ENCODE measurements at regions not wholly inside any gene's neighbourhood (a gene's known extent, or its start where the extent isn't known, plus 50 kb on each side); places are given as distances from the start of the nearest gene placed in this dataset.

DNA sequence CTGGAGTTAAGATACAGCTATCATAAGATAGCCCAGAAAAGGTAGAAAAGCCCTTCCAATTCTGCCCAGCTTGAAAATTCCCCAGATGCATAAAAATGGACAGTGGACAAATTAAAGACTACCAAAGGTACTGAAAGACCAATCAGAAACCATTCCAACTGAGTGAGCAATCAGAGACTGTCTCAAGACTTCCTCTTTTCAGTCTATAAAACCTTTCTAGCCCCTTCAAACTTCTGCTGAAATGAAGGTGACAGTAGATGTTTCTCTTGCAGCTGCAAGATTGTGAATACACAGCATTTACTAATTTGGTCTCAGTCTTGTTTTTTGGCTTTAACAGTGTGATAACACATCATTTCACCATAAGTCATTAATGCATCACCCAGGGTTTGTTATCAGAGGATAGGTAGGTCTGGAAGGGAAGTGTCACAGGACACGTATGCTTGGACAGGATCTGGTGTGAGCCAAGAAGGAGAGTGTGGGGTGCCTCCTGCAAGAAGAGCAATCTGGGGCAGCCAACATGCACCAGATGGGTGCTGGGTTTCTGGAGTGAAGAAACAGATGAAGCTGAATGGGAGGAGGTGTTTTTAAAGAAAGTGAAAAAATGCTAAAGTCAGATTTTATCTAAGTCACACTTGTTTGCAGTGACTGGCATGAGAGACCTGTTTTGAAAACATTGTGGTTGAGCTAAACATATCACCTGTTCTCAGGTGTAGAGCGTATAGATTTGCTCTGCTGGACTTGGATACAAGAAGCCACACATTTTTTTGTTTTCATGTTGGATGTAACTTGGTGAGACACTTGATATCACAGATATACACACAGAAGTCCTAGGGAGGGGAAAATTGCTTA, 75.3 kb upstream of the DDX18 start:
- TF ChIP-seq, protein P1, sequence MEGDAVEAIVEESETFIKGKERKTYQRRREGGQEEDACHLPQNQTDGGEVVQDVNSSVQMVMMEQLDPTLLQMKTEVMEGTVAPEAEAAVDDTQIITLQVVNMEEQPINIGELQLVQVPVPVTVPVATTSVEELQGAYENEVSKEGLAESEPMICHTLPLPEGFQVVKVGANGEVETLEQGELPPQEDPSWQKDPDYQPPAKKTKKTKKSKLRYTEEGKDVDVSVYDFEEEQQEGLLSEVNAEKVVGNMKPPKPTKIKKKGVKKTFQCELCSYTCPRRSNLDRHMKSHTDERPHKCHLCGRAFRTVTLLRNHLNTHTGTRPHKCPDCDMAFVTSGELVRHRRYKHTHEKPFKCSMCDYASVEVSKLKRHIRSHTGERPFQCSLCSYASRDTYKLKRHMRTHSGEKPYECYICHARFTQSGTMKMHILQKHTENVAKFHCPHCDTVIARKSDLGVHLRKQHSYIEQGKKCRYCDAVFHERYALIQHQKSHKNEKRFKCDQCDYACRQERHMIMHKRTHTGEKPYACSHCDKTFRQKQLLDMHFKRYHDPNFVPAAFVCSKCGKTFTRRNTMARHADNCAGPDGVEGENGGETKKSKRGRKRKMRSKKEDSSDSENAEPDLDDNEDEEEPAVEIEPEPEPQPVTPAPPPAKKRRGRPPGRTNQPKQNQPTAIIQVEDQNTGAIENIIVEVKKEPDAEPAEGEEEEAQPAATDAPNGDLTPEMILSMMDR (IDR thresholded peaks at IDR 0.05), result no peak
- no peaks in the 10 kb centered on the region for H3K27me3 Mint-ChIP-seq (ENCODE audit: unreplicated experiment)
- H3K27ac Mint-ChIP-seq (ENCODE audit: unreplicated experiment), result no peak overlapping the region
- H3K9me3 Mint-ChIP-seq (ENCODE audit: unreplicated experiment), result no peaks in the 10 kb centered on the region
- no peaks in the 10 kb centered on the region for H3K4me1 Mint-ChIP-seq (ENCODE audit: unreplicated experiment)
- H3K36me3 Mint-ChIP-seq (ENCODE audit: unreplicated experiment), result no peaks in the 10 kb centered on the region
- H3K4me3 Mint-ChIP-seq (ENCODE audit: unreplicated experiment), result no peak overlapping the region
- no peak for DNase-seq (ENCODE audit: extremely low spot score, unreplicated experiment)

DNA sequence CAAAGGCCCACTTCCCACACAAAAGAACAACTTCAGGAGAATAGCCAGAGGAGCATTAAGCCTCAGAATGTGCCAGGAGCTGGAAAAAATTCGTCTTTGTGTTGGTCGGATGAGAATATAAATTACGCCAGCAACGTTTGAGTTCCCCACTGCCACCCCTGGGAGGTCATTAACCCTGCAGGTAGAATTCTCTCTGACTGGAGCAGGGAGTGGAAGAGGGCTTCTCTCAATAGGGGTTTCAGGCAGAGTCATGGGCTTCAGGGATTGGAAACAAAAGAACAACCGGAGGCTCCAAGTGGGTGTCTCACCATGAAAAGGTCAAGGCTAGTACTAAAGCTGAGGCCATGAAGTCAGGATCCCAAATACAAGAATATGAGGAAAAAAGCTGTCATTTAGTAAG, 69.0 kb upstream of the DDX18 start:
- H3K27me3 Mint-ChIP-seq (ENCODE audit: unreplicated experiment), result no peaks in the 10 kb centered on the region
- H3K4me3 Mint-ChIP-seq (ENCODE audit: unreplicated experiment), result no peak overlapping the region
- H3K36me3 Mint-ChIP-seq (ENCODE audit: unreplicated experiment), result no peaks in the 10 kb centered on the region
- DNase-seq (ENCODE audit: extremely low spot score, unreplicated experiment), result no peak
- H3K27ac Mint-ChIP-seq (ENCODE audit: unreplicated experiment), result no peak overlapping the region
- H3K9me3 Mint-ChIP-seq (ENCODE audit: unreplicated experiment), result no peaks in the 10 kb centered on the region
- TF ChIP-seq, protein P1 (IDR thresholded peaks at IDR 0.05), result no peak
- H3K4me1 Mint-ChIP-seq (ENCODE audit: unreplicated experiment), result no peaks in the 10 kb centered on the region

DNA sequence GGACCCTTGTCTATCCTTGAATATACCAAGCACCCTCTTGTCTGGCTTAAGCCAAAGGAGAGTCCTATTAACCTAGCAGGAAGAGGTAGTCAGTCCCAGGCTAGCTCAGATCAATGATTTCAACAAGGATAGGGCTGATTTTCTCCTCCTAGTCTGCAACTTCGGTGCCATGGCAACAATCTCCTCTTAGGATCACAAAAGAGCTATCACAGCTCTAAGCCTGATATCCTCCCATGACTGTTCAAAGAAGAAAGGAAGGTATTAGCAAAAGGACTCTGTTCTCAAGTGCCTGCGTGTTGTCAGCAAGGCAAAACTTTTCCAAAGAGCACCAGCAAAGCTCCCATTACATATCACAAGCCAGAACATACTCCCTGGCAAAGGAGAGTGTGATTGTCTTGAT, 58.7 kb upstream of the DDX18 start:
- H3K36me3 Mint-ChIP-seq (ENCODE audit: unreplicated experiment), result no peaks in the 10 kb centered on the region
- no peaks in the 10 kb centered on the region for H3K4me1 Mint-ChIP-seq (ENCODE audit: unreplicated experiment)
- H3K27me3 Mint-ChIP-seq (ENCODE audit: unreplicated experiment), result no peaks in the 10 kb centered on the region
- H3K4me3 Mint-ChIP-seq (ENCODE audit: unreplicated experiment), result no peak overlapping the region
- H3K9me3 Mint-ChIP-seq (ENCODE audit: unreplicated experiment), result no peaks in the 10 kb centered on the region
- H3K27ac Mint-ChIP-seq (ENCODE audit: unreplicated experiment), result no peak overlapping the region
- TF ChIP-seq, protein P1 (IDR thresholded peaks at IDR 0.05), result no peak
- no peak for DNase-seq (ENCODE audit: extremely low spot score, unreplicated experiment)

GRCh38 chr2:117760916-117761315, 53.6 kb upstream of the DDX18 start:
- no peak for DNase-seq (ENCODE audit: extremely low spot score, unreplicated experiment)
- H3K27me3 Mint-ChIP-seq (ENCODE audit: unreplicated experiment), result no peaks in the 10 kb centered on the region
- no peaks in the 10 kb centered on the region for H3K9me3 Mint-ChIP-seq (ENCODE audit: unreplicated experiment)
- H3K27ac Mint-ChIP-seq (ENCODE audit: unreplicated experiment), result no peak overlapping the region
- TF ChIP-seq, protein P1 (IDR thresholded peaks at IDR 0.05), result no peak
- H3K4me3 Mint-ChIP-seq (ENCODE audit: unreplicated experiment), result no peak overlapping the region
- H3K4me1 Mint-ChIP-seq (ENCODE audit: unreplicated experiment), result no peaks in the 10 kb centered on the region
- no peaks in the 10 kb centered on the region for H3K36me3 Mint-ChIP-seq (ENCODE audit: unreplicated experiment)

GRCh38 chr2:117762454-117762853, 52.0 kb upstream of the DDX18 start:
- Mint-ChIP-seq H3K27ac (ENCODE audit: unreplicated experiment) (no peak overlapping the region), H3K36me3 (ENCODE audit: unreplicated experiment) (no peaks in the 10 kb centered on the region), H3K27me3 (ENCODE audit: unreplicated experiment) (no peaks in the 10 kb centered on the region)

More at GRCh38 chr2:117762454-117762853, 52.0 kb upstream of the DDX18 start:
- Mint-ChIP-seq H3K4me1 (ENCODE audit: unreplicated experiment) (no peaks in the 10 kb centered on the region), H3K9me3 (ENCODE audit: unreplicated experiment) (no peaks in the 10 kb centered on the region), H3K4me3 (ENCODE audit: unreplicated experiment) (no peak overlapping the region)
- DNase-seq (ENCODE audit: extremely low spot score, unreplicated experiment), result no peak
- TF ChIP-seq, protein P1 (IDR thresholded peaks at IDR 0.05), result no peak
